HepG2 (cell line): ENCODE measurements at regions not wholly inside any gene's neighbourhood (a gene's known extent, or its start where the extent isn't known, plus 50 kb on each side); places are given as distances from the start of the nearest gene placed in this dataset.

Experiments used
- ATAC-seq: fragments of 200-7000 bp; cut with Tn5 transposase; 3 replicates; pipeline ENCODE4 v1.9.1; 2020; ENCODE audit warnings: mild to moderate bottlenecking, moderate library complexity
- BruUV-seq: library from RNA; stranded (reverse); fragments of 400-500 nt; replicated peaks from 2 replicates; lab custom pipeline; 2021; lab: Mats Ljungman, UMichigan
- CTCF ChIA-PET: fragments of 300-600 bp; formaldehyde crosslinking; extraction: SDS; loops from one replicate; lab custom pipeline; 2021; ENCODE audit warnings: low total read pairs, inconsistent platforms, low intra/inter-chr PET ratio; lab: Yijun Ruan, JAX
- POLR2A ChIA-PET: fragments of 350-600 bp; sonication (Branson Sonifier 250); formaldehyde crosslinking; loops from one replicate; lab custom pipeline; 2020; ENCODE audit warnings: antibody characterized with exemption, inconsistent platforms; lab: Yijun Ruan, JAX
- DNase-seq: peaks from one replicate; pipeline ENCODE4 v3.0.0-alpha.2; 2015; ENCODE audit warnings: low spot score
- FAIRE-seq: peaks from 3 replicates; lab custom pipeline; 2011; peaks lifted over from hg19 to GRCh38; lab: Jason Lieb, UNC
- H2AFZ ChIP-seq: one replicate; pipeline ENCODE4 v1.6.1; 2011; ENCODE audit warnings: low read length, inconsistent platforms
- H3K27ac ChIP-seq: fragments of 300-600 bp; 3 replicates; pipeline ENCODE4 v1.8.0; 2011; ENCODE audit warnings: mixed run types, mild to moderate bottlenecking, mixed read lengths, low read length, inconsistent platforms; ENCODE audit not compliant: insufficient read depth; ENCODE audit errors: extremely low read length
- H3K27me3 ChIP-seq, 2 experiments: fragments of 200-600 bp in 1 of 2; 2 replicates in 1 of 2; 3 replicates in 1 of 2; pipeline versions ENCODE4 v1.6.0 to v1.8.0; 2011; ENCODE audit warnings: low read length in 2 of 2, mild to moderate bottlenecking in 2 of 2, moderate library complexity in 2 of 2, inconsistent platforms in 1 of 2; ENCODE audit not compliant: insufficient read depth in 2 of 2, control insufficient read depth in 1 of 2
- H3K36me3 ChIP-seq, 2 experiments: fragments of 200-600 bp in 1 of 2; replicated peaks in 1 of 2; 2 replicates in 1 of 2; 3 replicates in 1 of 2; pipeline versions ENCODE4 v1.5.1 to v1.8.0; 2011; ENCODE audit warnings: low read length in 2 of 2, inconsistent platforms in 1 of 2; ENCODE audit not compliant: insufficient read depth in 2 of 2, control insufficient read depth in 1 of 2
- H3K4me1 ChIP-seq: 2 replicates; pipeline ENCODE4 v1.5.1; 2012; ENCODE audit warnings: low read length, inconsistent platforms; ENCODE audit not compliant: insufficient read depth
- H3K4me2 ChIP-seq: 2 replicates; pipeline ENCODE4 v1.6.0; 2011; ENCODE audit warnings: low read depth, low read length, inconsistent platforms
- H3K4me3 ChIP-seq, 3 experiments: fragments of 200-600 bp in 1 of 3; sonication (generic), shearing (Covaris generic) in 1 of 3; replicated peaks in 1 of 3; 2 replicates each; pipeline ENCODE4 v1.5.1; 2011 to 2016; ENCODE audit warnings: low read length in 3 of 3, inconsistent platforms in 2 of 3, low read depth in 2 of 3, mild to moderate bottlenecking in 2 of 3, control low read depth in 1 of 3, mixed read lengths in 1 of 3; ENCODE audit not compliant: insufficient read depth in 1 of 3
- H3K79me2 ChIP-seq: one replicate; pipeline ENCODE4 v1.6.1; 2011; ENCODE audit warnings: low read length, inconsistent platforms; ENCODE audit not compliant: insufficient read depth
- H3K9ac ChIP-seq: 2 replicates; pipeline ENCODE4 v1.6.0; 2011; ENCODE audit warnings: mild to moderate bottlenecking, low read depth, low read length, inconsistent platforms; ENCODE audit not compliant: insufficient read depth
- H3K9me3 ChIP-seq: 2 replicates; pipeline ENCODE4 v1.5.1; 2012; ENCODE audit warnings: mild to moderate bottlenecking, low read length
- H4K20me1 ChIP-seq: 2 replicates; pipeline ENCODE4 v1.6.0; 2011; ENCODE audit warnings: inconsistent platforms, mild to moderate bottlenecking, low read length, moderate library complexity; ENCODE audit not compliant: insufficient read depth
- CEBPB ChIP-seq: IDR thresholded peaks from 2 replicates; pipeline ENCODE4 v1.6.1; 2011; ENCODE audit warnings: low read depth, low read length, improper control_type of control experiment, borderline replicate concordance
- HOXA5 ChIP-seq: sonication (generic); formaldehyde crosslinking; IDR thresholded peaks from 2 replicates; pipeline ENCODE4 v1.4.0; 2020; ENCODE audit warnings: missing genetic modification reagents
- MIER2 ChIP-seq: IDR thresholded peaks from 2 replicates; pipeline ENCODE4 v1.6.1; 2016; ENCODE audit warnings: missing biosample characterization, missing genetic modification reagents
- NFIB ChIP-seq: sonication (generic); formaldehyde crosslinking; IDR thresholded peaks from 2 replicates; pipeline ENCODE4 v1.9.0; 2021; ENCODE audit warnings: missing genetic modification reagents, mild to moderate bottlenecking, borderline replicate concordance
- SAFB2 ChIP-seq: sonication (generic); formaldehyde crosslinking; IDR thresholded peaks from 2 replicates; pipeline ENCODE4 v1.5.1; 2020; ENCODE audit warnings: missing genetic modification reagents, low read depth, mild to moderate bottlenecking, borderline replicate concordance
- THYN1 ChIP-seq: sonication (generic); formaldehyde crosslinking; IDR thresholded peaks from 2 replicates; pipeline ENCODE4 v1.8.1; 2023; ENCODE audit warnings: low read depth, mild to moderate bottlenecking, moderate library complexity, missing genetic modification reagents, borderline replicate concordance
- YEATS2 ChIP-seq: sonication (generic); formaldehyde crosslinking; IDR thresholded peaks from 2 replicates; pipeline ENCODE4 v1.4.0; 2020; ENCODE audit warnings: missing genetic modification reagents, borderline replicate concordance
- ZBTB38 ChIP-seq: sonication (generic); formaldehyde crosslinking; IDR thresholded peaks from 2 replicates; pipeline ENCODE4 v1.5.1; 2020; ENCODE audit warnings: mild to moderate bottlenecking, missing genetic modification reagents
- ZFP41 ChIP-seq: sonication (generic); formaldehyde crosslinking; IDR thresholded peaks from 2 replicates; pipeline ENCODE4 v1.4.0; 2020; ENCODE audit warnings: mild to moderate bottlenecking, missing genetic modification reagents, borderline replicate concordance
- ZFP90 ChIP-seq: sonication (generic); formaldehyde crosslinking; IDR thresholded peaks from 2 replicates; pipeline ENCODE4 v1.8.0; 2022; ENCODE audit warnings: missing genetic modification reagents, mild to moderate bottlenecking, inconsistent platforms, borderline replicate concordance
- ZNF124 ChIP-seq: sonication (generic); formaldehyde crosslinking; IDR thresholded peaks from 2 replicates; pipeline ENCODE4 v1.4.0; 2020; ENCODE audit warnings: missing genetic modification reagents
- ZNF232 ChIP-seq: sonication (generic); formaldehyde crosslinking; IDR thresholded peaks from 2 replicates; pipeline ENCODE4 v1.4.0; 2020; ENCODE audit warnings: missing genetic modification reagents, borderline replicate concordance
- ZNF343 ChIP-seq: sonication (generic); formaldehyde crosslinking; IDR thresholded peaks from 2 replicates; pipeline ENCODE4 v1.4.0; 2020; ENCODE audit warnings: mild to moderate bottlenecking, missing genetic modification reagents
- ZNF451 ChIP-seq: sonication (generic); formaldehyde crosslinking; IDR thresholded peaks from 2 replicates; pipeline ENCODE4 v1.5.0; 2020; ENCODE audit warnings: mild to moderate bottlenecking, missing genetic modification reagents
- ZNF562 ChIP-seq: sonication (generic); formaldehyde crosslinking; IDR thresholded peaks from 2 replicates; pipeline ENCODE4 v1.8.0; 2022; ENCODE audit warnings: missing genetic modification reagents, borderline replicate concordance
- ZNF572 ChIP-seq: sonication (generic); formaldehyde crosslinking; IDR thresholded peaks from 2 replicates; pipeline ENCODE4 v1.5.1; 2020; ENCODE audit warnings: mild to moderate bottlenecking, missing genetic modification reagents
- ZNF83 ChIP-seq: sonication (generic); formaldehyde crosslinking; IDR thresholded peaks from 2 replicates; pipeline ENCODE4 v1.4.0; 2020; ENCODE audit warnings: missing genetic modification reagents, mild to moderate bottlenecking, borderline replicate concordance
- ZSCAN20 ChIP-seq: sonication (generic); formaldehyde crosslinking; IDR thresholded peaks from 2 replicates; pipeline ENCODE4 v1.4.0; 2020; ENCODE audit warnings: missing genetic modification reagents, mild to moderate bottlenecking, borderline replicate concordance
- WGBS: methylation state at CpG from one replicate; pipeline ENCODE4 v1.1.6; 2017; ENCODE audit warnings: low lambda C conversion rate; 5-methylcytosine and 5-hydroxymethylcytosine counted together
- in situ Hi-C: cut with HindIII; loops from 2 replicates; pipeline ENCODE4 v1.10.0; 2017; ENCODE audit warnings: low pct_unique_long_range_greater_than_20kb; ENCODE audit not compliant: extremely low pct_ligation_motif_present
- intact Hi-C: fragments of 100-400 bp; cut with micrococcal nuclease; formaldehyde crosslinking; loops from one replicate; pipeline ENCODE4 v1.10.0; 2022; ENCODE audit not compliant: unreplicated experiment

DNA sequence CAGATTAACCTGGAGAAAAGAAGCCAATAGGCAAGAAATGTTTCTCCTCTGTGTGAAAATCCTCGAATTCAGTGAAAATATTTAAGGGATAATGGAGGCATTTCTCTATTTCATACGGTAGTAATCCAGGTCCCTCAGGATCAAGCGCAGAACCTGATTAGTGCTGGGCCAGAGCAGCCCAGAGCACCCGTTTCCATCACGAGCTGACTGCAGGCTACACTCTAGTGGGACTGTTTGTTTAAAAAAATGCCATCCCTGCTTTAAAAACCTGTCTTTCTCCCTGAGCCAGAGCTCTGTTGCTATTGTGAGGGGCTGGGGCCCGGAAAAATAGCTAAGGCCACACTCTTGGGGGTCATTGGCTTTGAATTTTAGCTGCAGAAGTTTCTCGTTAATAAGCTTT lies 223.2 kb upstream of the E2F8 start:
- in situ Hi-C loops, result no loop called here
- Histone ChIP-seq H3K79me2 (no peaks in the 10 kb centered on the region), H3K4me3 (no peak overlapping the region), H3K36me3 (no peaks in the 10 kb centered on the region), H3K9me3 (no peaks in the 10 kb centered on the region), H3K4me2 (no peak overlapping the region), H3K27ac (no peak overlapping the region), H2AFZ (no peak overlapping the region), H4K20me1 (no peaks in the 10 kb centered on the region), H3K4me1 (no peaks in the 10 kb centered on the region), H3K9ac (no peak overlapping the region), H3K27me3 (0 out of 5 replicates have a peak, but pooled peaks cover 0 to 3% of the 10 kb centered on the region in 2 experiments)
- ChIA-PET CTCF (no interaction called here), POLR2A (no interaction called here)
- intact Hi-C loops, result no loop called here
- no peak for FAIRE-seq
- BruUV-seq, result no TSS peak
- no peak for ATAC-seq
- WGBS, result 8% methylated on average over 7 of the region's 7 CpGs
- no peak for TF ChIP-seq ZFP41 (CRISPR knock-in tag)
- no peak for DNase-seq

- POLR2A ChIA-PET, result no interaction called here
- no peak for ATAC-seq
Observed at GRCh38 chr11:19460718-19461405, 220.1 kb upstream of the E2F8 start.

More at GRCh38 chr11:19460718-19461405, 220.1 kb upstream of the E2F8 start:
- intact Hi-C loops, result no loop called here
- DNase-seq (no peak), FAIRE-seq (no peak)
- Histone ChIP-seq H3K27me3 (no peaks in the 10 kb centered on the region; a peak in 1 of 5 replicates), H3K79me2 (no peaks in the 10 kb centered on the region), H3K4me2 (no peak overlapping the region), H2AFZ (no peak overlapping the region)
- BruUV-seq, result no TSS peak
- CTCF ChIA-PET, result no interaction called here
- 36% methylated on average over 5 of the region's 6 CpGs for WGBS
- in situ Hi-C loops, result no loop called here
- TF ChIP-seq THYN1 (no peak), ZFP90 (CRISPR knock-in tag) (no peak), ZBTB38 (CRISPR knock-in tag) (no peak), MIER2 (CRISPR knock-in tag) (no peak), YEATS2 (CRISPR knock-in tag) (no peak), ZNF451 (CRISPR knock-in tag) (no peak), CEBPB (no peak), ZNF343 (CRISPR knock-in tag) (no peak), ZNF232 (no peak), HOXA5 (no peak), ZNF83 (no peak), NFIB (CRISPR knock-in tag) (no peak), ZNF572 (CRISPR knock-in tag) (no peak), ZNF562 (no peak), SAFB2 (CRISPR knock-in tag) (no peak), ZSCAN20 (CRISPR knock-in tag) (no peak), ZNF124 (CRISPR knock-in tag) (no peak)
- TF ChIP-seq, all 625 proteins: peak for 0
- Histone ChIP-seq H3K27ac (no peak overlapping the region), H3K36me3 (no peaks in the 10 kb centered on the region), H4K20me1 (no peaks in the 10 kb centered on the region), H3K4me3 (no peak overlapping the region), H3K9me3 (no peaks in the 10 kb centered on the region), H3K4me1 (no peaks in the 10 kb centered on the region), H3K9ac (no peak overlapping the region)
